ENCODE measurements at regions not wholly inside any gene's neighbourhood (a gene's known extent, or its start where the extent isn't known, plus 50 kb on each side); places are given as distances from the start of the nearest gene placed in this dataset.

DNA sequence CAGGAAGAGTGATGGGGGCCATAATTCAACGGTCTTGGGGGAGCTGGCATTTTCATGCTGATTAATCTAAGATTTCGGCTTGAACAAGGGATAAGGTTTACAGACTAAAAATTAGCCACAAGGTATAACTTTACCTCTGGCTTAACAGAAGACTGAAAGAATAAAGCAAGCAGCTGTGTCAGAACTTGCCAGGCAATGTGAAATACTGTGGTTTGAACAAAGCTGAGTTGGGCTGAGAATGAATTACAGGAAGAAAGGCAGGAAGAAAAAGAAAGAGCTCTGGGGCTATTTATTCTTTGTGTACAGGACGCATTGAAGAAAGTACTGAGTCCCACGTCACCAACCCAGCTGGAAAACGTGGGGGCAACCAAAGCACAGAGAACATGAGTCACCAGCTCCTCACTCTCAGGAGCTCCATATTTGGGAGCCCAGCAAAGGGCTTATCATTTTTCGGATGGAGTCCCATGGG is 121.5 kb upstream of the NEDD9 start:
- peak; percentile 33 for DNase-seq (ENCODE audit: extremely low spot score)
- TF ChIP-seq, protein P1, sequence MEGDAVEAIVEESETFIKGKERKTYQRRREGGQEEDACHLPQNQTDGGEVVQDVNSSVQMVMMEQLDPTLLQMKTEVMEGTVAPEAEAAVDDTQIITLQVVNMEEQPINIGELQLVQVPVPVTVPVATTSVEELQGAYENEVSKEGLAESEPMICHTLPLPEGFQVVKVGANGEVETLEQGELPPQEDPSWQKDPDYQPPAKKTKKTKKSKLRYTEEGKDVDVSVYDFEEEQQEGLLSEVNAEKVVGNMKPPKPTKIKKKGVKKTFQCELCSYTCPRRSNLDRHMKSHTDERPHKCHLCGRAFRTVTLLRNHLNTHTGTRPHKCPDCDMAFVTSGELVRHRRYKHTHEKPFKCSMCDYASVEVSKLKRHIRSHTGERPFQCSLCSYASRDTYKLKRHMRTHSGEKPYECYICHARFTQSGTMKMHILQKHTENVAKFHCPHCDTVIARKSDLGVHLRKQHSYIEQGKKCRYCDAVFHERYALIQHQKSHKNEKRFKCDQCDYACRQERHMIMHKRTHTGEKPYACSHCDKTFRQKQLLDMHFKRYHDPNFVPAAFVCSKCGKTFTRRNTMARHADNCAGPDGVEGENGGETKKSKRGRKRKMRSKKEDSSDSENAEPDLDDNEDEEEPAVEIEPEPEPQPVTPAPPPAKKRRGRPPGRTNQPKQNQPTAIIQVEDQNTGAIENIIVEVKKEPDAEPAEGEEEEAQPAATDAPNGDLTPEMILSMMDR (IDR thresholded peaks at IDR 0.05; ENCODE audit: control extremely low read depth, extremely low read depth, low read depth, missing control alignments), result no peak
- POLR2A ChIA-PET, result interaction anchor here (0.7 to 1.2 kb wide), 2 partner anchors 8 to 141 kb away, joined by 3 read pairs; no protein-coding TSS in a partner anchor
- CTCF ChIA-PET, result interaction anchor here (0.8 to 3.7 kb wide), 6 partner anchors 8 to 143 kb away, joined by 3 to 16 read pairs (median 6); no protein-coding TSS in a partner anchor

DNA sequence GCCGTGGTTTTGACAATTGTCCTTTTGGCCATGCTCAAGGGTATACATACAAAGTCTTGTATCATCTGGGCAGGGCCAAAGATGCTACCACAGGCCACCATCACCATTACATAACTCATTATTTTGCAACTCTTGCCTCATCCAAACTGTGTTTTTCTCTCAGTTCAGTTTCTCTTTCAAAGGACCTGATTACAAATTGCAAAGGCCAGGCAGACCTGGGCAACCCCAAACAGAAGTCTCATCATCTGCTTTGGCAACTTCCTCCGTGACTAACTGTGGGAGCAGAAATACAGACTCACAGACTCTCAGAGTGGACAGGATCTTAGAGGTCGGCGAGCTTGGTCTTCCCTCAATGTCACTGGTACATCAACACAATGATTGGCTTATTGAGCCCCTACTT is 117.8 kb upstream of the NEDD9 start:
- CTCF ChIA-PET, result interaction anchor here (1.2 to 1.9 kb wide), 2 partner anchors 17 to 226 kb away, joined by 4 to 7 read pairs; no protein-coding TSS in a partner anchor

DNA sequence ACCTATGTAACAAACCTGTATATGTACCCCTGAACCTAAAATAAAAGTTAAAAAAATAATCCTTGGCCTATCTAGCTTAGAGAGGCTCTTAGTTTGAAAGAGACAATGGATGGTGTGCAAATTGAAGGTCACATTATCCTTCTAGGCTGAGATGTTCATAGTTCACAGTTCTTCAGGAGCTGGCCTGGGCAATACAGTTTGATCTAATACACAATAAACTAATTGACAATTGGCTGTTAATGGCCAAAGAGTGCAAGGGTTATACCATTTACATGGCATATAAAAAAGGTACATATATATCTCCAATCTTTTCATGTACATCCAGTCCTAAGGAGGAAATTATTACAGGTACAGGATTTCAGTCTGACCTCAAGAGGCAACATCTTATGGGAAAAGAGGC is 117.4 kb upstream of the NEDD9 start:
- ChIA-PET POLR2A (no interaction called here), CTCF (interaction anchor here (1.2 to 1.9 kb wide), 2 partner anchors 17 to 226 kb away, joined by 4 to 7 read pairs; no protein-coding TSS in a partner anchor)
- TF ChIP-seq, protein P1 (IDR thresholded peaks at IDR 0.05; ENCODE audit: control extremely low read depth, extremely low read depth, low read depth, missing control alignments), result no peak
- DNase-seq (ENCODE audit: extremely low spot score), result no peak

More for the DNA sequence above, 117.8 kb upstream of the NEDD9 start:
- DNase-seq (ENCODE audit: extremely low spot score), result no peak
- POLR2A ChIA-PET, result no interaction called here
- TF ChIP-seq, protein P1 (IDR thresholded peaks at IDR 0.05; ENCODE audit: control extremely low read depth, extremely low read depth, low read depth, missing control alignments), result no peak

DNA sequence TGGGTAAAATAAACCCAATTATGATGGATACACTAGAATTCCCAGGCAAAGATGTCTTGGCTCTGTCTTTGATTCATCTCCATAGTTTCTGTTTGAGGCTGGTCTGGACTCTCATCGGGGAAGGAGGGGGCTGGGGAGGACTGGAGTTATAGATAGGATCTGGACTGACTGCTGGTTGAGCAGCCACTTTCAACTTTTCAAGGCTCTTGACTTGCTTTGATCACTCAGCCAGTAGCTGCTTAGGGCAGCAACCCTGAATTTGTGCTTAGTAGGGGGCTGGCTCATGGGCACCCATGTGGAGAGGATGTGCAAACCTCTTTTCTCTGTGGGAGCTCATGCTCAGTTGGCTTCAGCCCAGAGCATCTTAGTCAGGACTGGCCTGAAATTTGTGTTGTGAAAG is 114.0 kb upstream of the NEDD9 start:
- ChIA-PET CTCF (interaction anchor here (0.8 to 4.0 kb wide), 8 partner anchors 8 to 175 kb away, joined by 3 to 17 read pairs (median 6); no protein-coding TSS in a partner anchor), POLR2A (no interaction called here)
- TF ChIP-seq, protein P1 (IDR thresholded peaks at IDR 0.05; ENCODE audit: control extremely low read depth, extremely low read depth, low read depth, missing control alignments), result no peak
- DNase-seq (ENCODE audit: extremely low spot score), result peak; percentile 35

DNA sequence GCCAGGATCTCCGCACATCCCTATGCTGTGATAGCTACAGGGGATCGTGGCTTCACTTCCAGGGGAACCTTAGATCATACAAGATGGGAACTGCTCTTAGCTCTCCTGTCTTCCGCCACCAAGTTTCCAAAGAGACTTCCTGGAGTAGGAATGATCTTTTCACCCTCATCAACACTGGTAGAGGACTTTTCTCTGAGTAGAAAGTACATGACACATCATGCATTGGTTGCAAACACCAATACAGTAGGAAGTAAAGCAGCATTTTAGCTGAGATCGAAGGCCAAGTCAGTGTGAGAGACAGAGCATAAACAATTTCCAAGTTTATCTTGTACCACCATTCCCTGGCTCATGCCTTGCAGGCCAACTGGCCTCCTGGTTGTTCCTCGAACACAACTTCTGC is 113.1 kb upstream of the NEDD9 start:
- CTCF ChIA-PET, result interaction anchor here (0.9 to 4.0 kb wide), 6 partner anchors 10 to 174 kb away, joined by 3 to 17 read pairs (median 8); no protein-coding TSS in a partner anchor
- TF ChIP-seq, protein P1 (IDR thresholded peaks at IDR 0.05; ENCODE audit: control extremely low read depth, extremely low read depth, low read depth, missing control alignments), result no peak
- DNase-seq (ENCODE audit: extremely low spot score), result no peak
- POLR2A ChIA-PET, result interaction anchor here (0.6 to 1.1 kb wide), 2 partner anchors 9 to 14 kb away, joined by 3 read pairs; no protein-coding TSS in a partner anchor

DNA sequence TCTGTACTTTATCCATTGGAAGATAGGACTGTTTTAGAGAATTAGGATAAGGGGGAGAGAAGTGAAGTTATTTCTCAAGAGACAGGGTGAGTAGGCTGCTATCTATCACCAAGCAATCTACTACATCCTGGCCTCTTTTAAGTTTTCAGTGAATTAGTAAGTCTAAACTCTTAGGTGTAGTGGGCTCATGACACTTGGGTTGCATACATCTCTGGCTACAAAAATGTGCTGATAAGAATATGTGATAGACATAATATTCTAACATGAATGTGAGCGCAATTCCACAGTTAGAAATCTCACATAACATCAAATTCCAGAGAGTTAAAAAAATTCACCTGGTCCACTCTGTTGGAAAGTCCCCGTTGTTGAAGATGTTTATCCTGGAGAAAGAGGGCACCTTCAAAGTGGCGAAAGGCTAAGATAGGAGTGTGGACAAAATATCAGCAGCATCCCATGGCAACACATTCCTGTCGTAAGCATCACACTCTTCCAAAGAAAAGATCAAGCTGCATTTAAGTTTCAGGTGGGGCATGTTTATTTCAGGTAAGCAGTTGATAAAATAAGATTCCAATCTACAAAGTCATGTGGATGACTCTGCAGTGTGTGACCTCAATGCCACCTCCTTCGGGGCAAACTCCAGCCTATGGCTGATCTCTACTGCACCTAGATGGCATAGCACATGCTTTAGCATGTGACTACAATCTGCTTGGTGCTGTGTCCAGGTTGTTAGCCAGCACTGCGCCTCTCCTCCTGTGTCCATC is 111.7 kb upstream of the NEDD9 start:
- DNase-seq (ENCODE audit: extremely low spot score), result no peak
- ChIA-PET POLR2A (no interaction called here), CTCF (no interaction called here)
- TF ChIP-seq, protein P1 (IDR thresholded peaks at IDR 0.05; ENCODE audit: control extremely low read depth, extremely low read depth, low read depth, missing control alignments), result no peak

Measured in GM10248 (cell line).